GM12891 (cell line): ENCODE measurements at regions not wholly inside any gene's neighbourhood (a gene's known extent, or its start where the extent isn't known, plus 50 kb on each side); places are given as distances from the start of the nearest gene placed in this dataset.

Experiments
- POLR2A ChIP-seq: IDR thresholded peaks from 2 replicates; pipeline ENCODE4 v1.6.1; 2011; ENCODE audit warnings: low read depth, low read length, control low read depth
- POLR2AphosphoS5 ChIP-seq: IDR thresholded peaks from 2 replicates; pipeline ENCODE4 v1.6.1; 2011; ENCODE audit warnings: low read depth, low read length, control low read depth
- SPI1 ChIP-seq: IDR thresholded peaks from 2 replicates; pipeline ENCODE4 v1.6.1; 2011; ENCODE audit warnings: low read depth, low read length, control low read depth
- TAF1 ChIP-seq: IDR thresholded peaks from 2 replicates; pipeline ENCODE4 v1.6.1; 2011; ENCODE audit warnings: low read depth, low read length, control low read depth

DNA sequence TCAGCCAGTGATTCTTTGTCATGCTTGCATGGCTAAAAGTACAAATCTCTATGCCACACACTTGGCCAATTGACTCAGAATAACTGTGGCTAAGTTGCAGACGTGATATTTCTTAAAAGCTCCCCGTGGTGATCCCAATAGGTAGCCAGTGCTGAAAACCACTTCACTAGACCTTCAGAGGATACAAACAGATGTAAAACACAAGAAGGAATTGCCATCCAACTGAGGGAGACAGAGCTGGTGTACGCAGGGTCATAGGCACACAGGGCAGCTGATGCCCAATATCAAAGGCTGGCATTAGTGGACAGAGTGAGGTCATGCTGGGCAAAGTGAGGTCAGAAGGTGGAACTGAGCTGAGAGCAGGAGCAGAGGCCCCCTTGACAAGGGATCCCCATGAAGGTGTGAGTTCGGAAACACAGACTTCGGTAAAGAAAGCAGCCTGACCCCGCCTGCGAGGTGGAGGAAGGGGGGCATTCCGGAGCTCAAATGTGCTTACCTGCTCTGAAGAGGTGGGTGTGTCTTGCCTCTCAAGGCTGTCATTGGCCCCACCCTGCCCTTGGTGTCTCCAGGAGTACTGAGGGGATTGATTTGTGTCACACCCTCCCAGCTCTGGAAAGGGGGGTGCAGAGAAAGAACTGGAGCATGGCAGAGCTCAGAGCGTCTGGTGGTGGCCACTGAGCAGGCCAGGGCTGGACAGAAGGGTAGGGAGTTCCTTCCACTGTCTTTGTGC lies 344.9 kb upstream of the B3GAT1 start:
- TF ChIP-seq POLR2A (no peak), TAF1 (no peak), POLR2AphosphoS5 (no peak), SPI1 (no peak)
